Ovary (tissue), 7 donors: ENCODE measurements at regions not wholly inside any gene's neighbourhood (a gene's known extent, or its start where the extent isn't known, plus 50 kb on each side); places are given as distances from the start of the nearest gene placed in this dataset.

Experiments used
- DNase-seq, 5 donors: peaks; one replicate each; pipeline ENCODE4 v3.0.0-alpha.2; 2019 to 2020
- H3K27ac ChIP-seq, 2 donors: fragments of 200-600 bp; one replicate each; pipeline versions ENCODE4 v1.5.1 to v1.8.0; 2019 to 2022
- H3K27me3 ChIP-seq: fragments of 200-600 bp; one replicate; pipeline ENCODE4 v1.8.0; 2022
- H3K36me3 ChIP-seq: fragments of 200-600 bp; sonication (generic); one replicate; pipeline ENCODE4 v1.5.1; 2019
- H3K4me1 ChIP-seq: one replicate; pipeline ENCODE4 v1.8.1; 2013; ENCODE audit warnings: mild to moderate bottlenecking, moderate library complexity; ENCODE audit not compliant: insufficient read depth
- H3K4me3 ChIP-seq: fragments of 200-600 bp; sonication (generic); one replicate; pipeline ENCODE4 v1.5.1; 2017
- H3K9me3 ChIP-seq, 2 donors: fragments of 200-600 bp in 1 of 2; sonication (generic) in 1 of 2; one replicate each; pipeline versions ENCODE4 v1.5.1 to v1.8.1; 2013 to 2019; ENCODE audit warnings: mild to moderate bottlenecking in 1 of 2, moderate library complexity in 1 of 2
- EP300 ChIP-seq: sonication (generic); formaldehyde crosslinking; IDR thresholded peaks from one replicate; pipeline ENCODE4 v1.6.1; 2017; ENCODE audit warnings: antibody characterized with exemption
- POLR2A ChIP-seq: fragments of 450-650 bp; IDR thresholded peaks from one replicate; pipeline ENCODE4 v1.6.1; 2017; ENCODE audit warnings: antibody characterized with exemption, mild to moderate bottlenecking, moderate library complexity
- WGBS, 3 donors: extraction: QIAGEN DNeasy Blood & Tissue Kit in 1 of 3; methylation state at CpG; one replicate each; pipeline versions ENCODE4 v1.1.5 to v1.1.7; 2013 to 2017; 5-methylcytosine and 5-hydroxymethylcytosine counted together
- intact Hi-C, 4 donors: fragments of 100-400 bp; cut with DNase I; formaldehyde crosslinking; loops; one replicate each; pipeline versions ENCODE4 v1.11.0 to v1.15.1; 2022 to 2023
- TF ChIP-seq, protein P1 (sequence below), 3 donors: fragments of 450-650 bp in 2 of 3; fragments of 200-600 bp in 1 of 3; IDR thresholded peaks; one replicate each; pipeline versions ENCODE4 v1.5.1 to v1.8.0; 2016 to 2022; ENCODE audit warnings: antibody characterized with exemption in 3 of 3, mild to moderate bottlenecking in 1 of 3
- donor health status: DM: no; HTN: no; CAD: no; lungs with moderate emphysema.
- donor health status: DM: no; HTN: no; CAD: no.
- donor health status: Bipolar disorder and iron deficiency.
- donor health status: DM: no; HTN: no; CAD: no.
- donor health status: DM: yes; HTN: yes; CAD: no.

DNA sequence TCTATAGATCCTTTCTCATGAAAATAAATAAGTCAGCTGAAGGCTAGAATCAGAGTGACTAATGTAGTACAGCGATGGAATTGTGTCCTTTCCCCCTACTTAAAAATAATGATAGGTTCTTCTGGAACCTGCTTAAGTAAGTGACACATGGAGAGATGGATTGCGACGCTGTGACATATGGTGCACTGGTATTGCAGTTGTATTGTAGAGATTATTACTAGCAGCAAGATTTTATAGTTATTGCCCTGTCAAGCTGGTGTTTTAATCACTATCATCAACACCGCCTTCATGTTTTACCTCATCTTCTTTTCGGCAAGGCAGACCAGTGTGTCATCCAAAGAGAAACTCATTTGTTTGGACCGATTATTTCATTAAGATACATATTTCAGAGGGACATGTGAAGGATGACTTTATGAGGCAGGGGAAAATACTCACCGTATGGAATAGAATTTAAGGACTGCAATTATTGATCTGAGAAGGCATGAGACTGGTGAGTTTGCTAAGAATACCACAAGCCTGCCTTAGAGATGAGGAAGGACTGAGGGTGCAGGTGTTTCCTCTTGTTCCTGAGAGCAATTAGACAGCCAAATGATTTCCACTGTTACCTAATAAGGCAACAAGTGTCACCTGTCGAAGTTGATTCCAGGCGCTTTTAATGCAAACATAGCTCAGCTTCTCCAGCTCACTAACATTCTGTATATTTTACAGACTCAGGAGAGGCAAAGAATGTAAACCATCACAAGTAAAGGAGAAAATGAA, 1855.5 kb downstream of the MAT2B start:
- Histone ChIP-seq H3K9me3 (no peaks in the 10 kb centered on the region), H3K27me3 (no peaks in the 10 kb centered on the region), H3K36me3 (no peaks in the 10 kb centered on the region), H3K4me1 (no peaks in the 10 kb centered on the region), H3K27ac (no peak overlapping the region), H3K4me3 (no peak overlapping the region)
- WGBS, 3 donors, result 78 to 85% (median 85%) methylated on average over 9 of the region's 9 CpGs
- TF ChIP-seq, protein P1, sequence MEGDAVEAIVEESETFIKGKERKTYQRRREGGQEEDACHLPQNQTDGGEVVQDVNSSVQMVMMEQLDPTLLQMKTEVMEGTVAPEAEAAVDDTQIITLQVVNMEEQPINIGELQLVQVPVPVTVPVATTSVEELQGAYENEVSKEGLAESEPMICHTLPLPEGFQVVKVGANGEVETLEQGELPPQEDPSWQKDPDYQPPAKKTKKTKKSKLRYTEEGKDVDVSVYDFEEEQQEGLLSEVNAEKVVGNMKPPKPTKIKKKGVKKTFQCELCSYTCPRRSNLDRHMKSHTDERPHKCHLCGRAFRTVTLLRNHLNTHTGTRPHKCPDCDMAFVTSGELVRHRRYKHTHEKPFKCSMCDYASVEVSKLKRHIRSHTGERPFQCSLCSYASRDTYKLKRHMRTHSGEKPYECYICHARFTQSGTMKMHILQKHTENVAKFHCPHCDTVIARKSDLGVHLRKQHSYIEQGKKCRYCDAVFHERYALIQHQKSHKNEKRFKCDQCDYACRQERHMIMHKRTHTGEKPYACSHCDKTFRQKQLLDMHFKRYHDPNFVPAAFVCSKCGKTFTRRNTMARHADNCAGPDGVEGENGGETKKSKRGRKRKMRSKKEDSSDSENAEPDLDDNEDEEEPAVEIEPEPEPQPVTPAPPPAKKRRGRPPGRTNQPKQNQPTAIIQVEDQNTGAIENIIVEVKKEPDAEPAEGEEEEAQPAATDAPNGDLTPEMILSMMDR (IDR thresholded peaks at IDR 0.05), result no peak
- TF ChIP-seq EP300 (no peak), POLR2A (no peak)
- intact Hi-C loops, result no loop called here
- no peak for DNase-seq

DNA sequence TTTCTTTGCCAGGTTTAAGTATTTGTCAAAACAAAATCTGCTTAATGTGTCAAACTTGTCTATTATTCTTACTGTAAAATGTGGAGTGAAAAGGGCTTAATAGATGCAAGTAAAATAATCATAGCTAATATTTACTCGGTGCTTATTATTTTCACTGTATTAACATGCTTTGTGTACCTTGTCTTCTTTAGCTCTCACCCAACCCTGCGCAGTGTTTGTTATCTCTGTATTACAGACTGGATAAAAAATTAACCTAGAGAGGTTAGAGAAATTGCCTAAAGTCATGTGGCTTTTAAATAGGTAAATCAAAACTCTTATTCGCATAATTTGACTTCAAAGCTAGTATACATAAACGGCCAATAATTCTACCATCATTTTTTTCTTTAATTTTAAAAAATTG, 1864.8 kb downstream of the MAT2B start:
- TF ChIP-seq POLR2A (no peak), EP300 (no peak)
- TF ChIP-seq, protein P1 (IDR thresholded peaks at IDR 0.05), result no peak
- intact Hi-C loops, result no loop called here
- WGBS, 3 donors, result 81 to 90% (median 86%) methylated on average over 4 of the region's 4 CpGs
- Histone ChIP-seq H3K4me1 (no peaks in the 10 kb centered on the region), H3K4me3 (no peak overlapping the region), H3K9me3 (no peaks in the 10 kb centered on the region), H3K27ac (no peak overlapping the region), H3K36me3 (no peaks in the 10 kb centered on the region), H3K27me3 (no peaks in the 10 kb centered on the region)
- no peak for DNase-seq

DNA sequence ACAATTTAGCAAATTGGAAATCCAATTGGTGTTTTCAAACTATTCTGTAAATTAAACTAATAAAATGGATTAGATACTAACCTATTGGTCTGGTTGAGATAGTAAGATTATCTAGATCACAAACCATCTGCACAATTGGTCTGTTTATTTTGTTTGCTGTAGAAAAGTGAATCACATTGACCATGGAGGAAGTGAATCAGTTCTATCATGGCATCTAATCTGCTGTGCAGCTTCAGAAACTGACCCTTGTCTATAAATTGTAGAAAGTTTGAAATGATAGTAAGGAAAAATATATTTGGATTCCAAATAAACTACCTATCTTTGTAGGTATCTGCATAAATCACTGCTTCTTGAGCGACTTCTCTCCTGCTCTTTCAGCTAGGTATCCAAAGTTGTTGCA, 1865.4 kb downstream of the MAT2B start:
- intact Hi-C loops, result no loop called here
- Histone ChIP-seq H3K4me3 (no peak overlapping the region), H3K27me3 (no peaks in the 10 kb centered on the region), H3K4me1 (no peaks in the 10 kb centered on the region), H3K9me3 (no peaks in the 10 kb centered on the region), H3K36me3 (no peaks in the 10 kb centered on the region), H3K27ac (no peak overlapping the region)
- TF ChIP-seq, protein P1 (IDR thresholded peaks at IDR 0.05), result no peak
- TF ChIP-seq POLR2A, result no peak
- TF ChIP-seq EP300, result no peak
- WGBS, 3 donors, result 88 to 98% (median 96%) methylated on average over 1 of the region's 1 CpG
- DNase-seq, result no peak

DNA sequence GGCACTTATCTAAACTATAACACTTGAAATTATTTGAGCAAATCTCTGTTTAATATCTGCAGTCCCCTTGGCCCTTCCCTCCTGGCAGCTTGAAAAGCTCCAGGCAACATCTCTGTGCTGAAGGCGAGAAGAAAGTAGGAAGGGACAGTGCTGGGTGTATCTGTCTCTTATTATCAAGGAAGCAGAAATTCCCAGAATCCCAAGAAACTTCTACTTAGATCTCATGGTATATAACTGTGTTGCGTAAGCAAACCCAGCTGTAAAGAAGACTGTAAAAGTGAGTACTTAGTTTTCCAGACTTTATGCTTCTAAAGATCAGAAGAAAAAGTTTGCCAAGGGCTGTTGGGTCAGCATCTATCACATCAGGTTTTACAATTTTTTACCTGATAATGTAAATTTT, 1869.8 kb downstream of the MAT2B start:
- no peak overlapping the region for H3K27ac ChIP-seq
- H3K4me1 ChIP-seq, result no peaks in the 10 kb centered on the region
- no peak for TF ChIP-seq EP300
- H3K9me3 ChIP-seq, result no peaks in the 10 kb centered on the region
- 91 to 94% (median 94%) methylated on average over 2 of the region's 2 CpGs for WGBS, 3 donors
- intact Hi-C loops, result no loop called here
- H3K36me3 ChIP-seq, result no peaks in the 10 kb centered on the region
- no peak overlapping the region for H3K4me3 ChIP-seq
- no peaks in the 10 kb centered on the region for H3K27me3 ChIP-seq
- DNase-seq, result no peak

DNA sequence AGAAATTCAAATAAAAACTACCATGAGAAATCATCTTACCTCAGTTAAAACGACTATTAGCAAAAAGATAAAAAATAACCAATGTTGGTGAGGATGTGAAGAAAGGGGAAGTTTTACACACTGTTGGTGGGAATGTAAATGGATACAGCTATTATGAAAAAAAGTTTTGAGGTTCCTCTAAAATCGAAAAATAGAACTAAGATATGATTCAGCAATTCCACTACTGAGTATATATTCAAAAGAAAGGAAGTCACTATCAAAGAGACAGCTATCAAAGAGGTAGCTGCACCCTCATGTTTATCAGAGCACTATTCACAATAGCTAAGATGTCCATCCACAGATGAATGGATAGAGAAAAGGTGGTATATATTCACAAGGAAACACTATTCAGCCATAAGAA, 1888.4 kb downstream of the MAT2B start:
- Histone ChIP-seq H3K9me3 (no peaks in the 10 kb centered on the region), H3K4me3 (no peak overlapping the region), H3K27me3 (no peaks in the 10 kb centered on the region), H3K36me3 (no peaks in the 10 kb centered on the region), H3K27ac (no peak overlapping the region), H3K4me1 (no peaks in the 10 kb centered on the region)
- DNase-seq, result no peak
- 69 to 74% (median 70%) methylated on average over 2 of the region's 2 CpGs for WGBS, 3 donors
- TF ChIP-seq, protein P1 (IDR thresholded peaks at IDR 0.05), result no peak
- TF ChIP-seq POLR2A (no peak), EP300 (no peak)
- intact Hi-C loops, result no loop called here
